ENCODE measurements at regions not wholly inside any gene's neighbourhood (a gene's known extent, or its start where the extent isn't known, plus 50 kb on each side); places are given as distances from the start of the nearest gene placed in this dataset.

DNA sequence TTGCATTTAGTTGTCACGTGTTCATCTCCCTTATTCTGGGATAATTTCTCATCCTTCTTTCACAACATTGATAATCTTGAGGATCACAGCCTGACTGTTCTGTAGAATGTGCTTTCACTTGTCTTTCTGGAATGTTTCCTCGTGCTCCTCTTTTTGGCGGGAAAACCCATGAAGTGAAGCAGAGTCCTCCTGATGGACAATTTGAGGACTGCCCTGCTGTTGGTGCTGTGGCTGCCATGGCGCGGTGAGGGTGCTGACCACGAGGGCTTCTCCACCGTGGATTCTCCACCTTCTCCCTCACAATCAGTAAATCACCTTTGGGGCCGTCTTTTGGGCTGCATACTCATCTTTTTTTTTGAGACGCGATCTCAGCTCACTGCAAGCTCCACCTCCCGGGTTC, 946.9 kb downstream of the BRD1 start:
- TF ChIP-seq, protein P1, sequence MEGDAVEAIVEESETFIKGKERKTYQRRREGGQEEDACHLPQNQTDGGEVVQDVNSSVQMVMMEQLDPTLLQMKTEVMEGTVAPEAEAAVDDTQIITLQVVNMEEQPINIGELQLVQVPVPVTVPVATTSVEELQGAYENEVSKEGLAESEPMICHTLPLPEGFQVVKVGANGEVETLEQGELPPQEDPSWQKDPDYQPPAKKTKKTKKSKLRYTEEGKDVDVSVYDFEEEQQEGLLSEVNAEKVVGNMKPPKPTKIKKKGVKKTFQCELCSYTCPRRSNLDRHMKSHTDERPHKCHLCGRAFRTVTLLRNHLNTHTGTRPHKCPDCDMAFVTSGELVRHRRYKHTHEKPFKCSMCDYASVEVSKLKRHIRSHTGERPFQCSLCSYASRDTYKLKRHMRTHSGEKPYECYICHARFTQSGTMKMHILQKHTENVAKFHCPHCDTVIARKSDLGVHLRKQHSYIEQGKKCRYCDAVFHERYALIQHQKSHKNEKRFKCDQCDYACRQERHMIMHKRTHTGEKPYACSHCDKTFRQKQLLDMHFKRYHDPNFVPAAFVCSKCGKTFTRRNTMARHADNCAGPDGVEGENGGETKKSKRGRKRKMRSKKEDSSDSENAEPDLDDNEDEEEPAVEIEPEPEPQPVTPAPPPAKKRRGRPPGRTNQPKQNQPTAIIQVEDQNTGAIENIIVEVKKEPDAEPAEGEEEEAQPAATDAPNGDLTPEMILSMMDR (conservative IDR thresholded peaks at IDR 0.05; ENCODE audit: low read depth, low read length): no peak
- no peak for DNase-seq (ENCODE audit: low read depth)
- no peak overlapping the region for H3K4me3 ChIP-seq (ENCODE audit: low read depth, low read length)

DNA sequence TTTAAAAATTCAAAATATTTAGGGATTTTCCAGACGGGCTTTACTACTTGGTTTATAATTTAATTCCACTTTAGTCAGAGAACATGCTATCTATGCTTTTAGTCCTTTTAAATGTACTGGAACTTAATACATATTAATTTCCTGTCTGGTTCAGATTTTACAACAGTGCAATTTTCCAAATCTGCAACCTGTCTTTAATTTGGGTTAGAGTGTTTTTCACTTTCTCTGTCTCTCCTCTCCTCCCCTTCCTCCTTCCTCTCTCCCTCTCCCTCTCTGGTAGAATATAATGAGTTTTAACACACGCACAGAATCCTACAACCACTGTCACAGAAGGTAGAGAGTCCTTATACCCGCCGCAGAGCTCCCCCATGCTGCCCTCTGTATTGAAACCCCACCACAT, 950.7 kb downstream of the BRD1 start:
- no peak overlapping the region for H3K4me3 ChIP-seq (ENCODE audit: low read depth, low read length)
- TF ChIP-seq, protein P1 (conservative IDR thresholded peaks at IDR 0.05; ENCODE audit: low read depth, low read length): no peak
- DNase-seq (ENCODE audit: low read depth): no peak

DNA sequence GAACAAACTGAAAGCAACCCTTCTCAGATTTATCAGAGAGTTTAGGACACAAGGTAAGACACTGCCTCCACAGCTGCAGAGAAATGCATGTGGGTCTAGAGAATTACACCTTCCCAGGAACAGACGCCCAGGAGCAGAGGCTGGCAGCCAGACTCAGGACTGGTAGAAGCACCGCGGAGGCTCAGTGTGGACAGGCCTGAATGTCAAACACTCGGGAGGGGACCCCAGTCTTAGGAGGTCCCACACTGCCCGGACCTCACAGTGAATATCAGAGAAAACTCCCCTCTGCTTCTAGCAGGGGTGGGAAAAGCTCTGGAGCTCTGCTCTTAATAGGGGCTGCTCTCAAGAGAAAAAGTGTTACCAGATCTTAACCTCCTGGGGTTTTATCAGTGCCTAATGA, 952.7 kb downstream of the BRD1 start:
- H3K4me3 ChIP-seq (ENCODE audit: low read depth, low read length): no peak overlapping the region
- no peak for DNase-seq (ENCODE audit: low read depth)
- TF ChIP-seq, protein P1 (conservative IDR thresholded peaks at IDR 0.05; ENCODE audit: low read depth, low read length): no peak

DNA sequence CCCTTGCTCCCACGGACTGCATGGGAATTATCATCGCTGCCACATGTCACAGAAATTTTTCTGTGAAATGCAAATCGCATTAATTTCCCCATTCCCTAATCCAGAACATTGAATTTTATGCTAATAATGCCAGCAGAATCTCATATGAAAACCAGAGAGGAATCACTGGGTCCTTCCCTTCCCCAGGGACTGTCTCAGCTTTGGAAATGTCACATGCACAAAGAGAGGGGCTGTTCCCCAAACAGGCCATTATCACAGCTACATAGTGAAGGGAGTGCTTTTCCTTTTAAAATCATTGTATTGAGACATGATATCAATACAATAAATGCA, 954.5 kb downstream of the BRD1 start:
- no peak for DNase-seq (ENCODE audit: low read depth)
- H3K4me3 ChIP-seq (ENCODE audit: low read depth, low read length): no peak overlapping the region
- TF ChIP-seq, protein P1 (conservative IDR thresholded peaks at IDR 0.05; ENCODE audit: low read depth, low read length): no peak

DNA sequence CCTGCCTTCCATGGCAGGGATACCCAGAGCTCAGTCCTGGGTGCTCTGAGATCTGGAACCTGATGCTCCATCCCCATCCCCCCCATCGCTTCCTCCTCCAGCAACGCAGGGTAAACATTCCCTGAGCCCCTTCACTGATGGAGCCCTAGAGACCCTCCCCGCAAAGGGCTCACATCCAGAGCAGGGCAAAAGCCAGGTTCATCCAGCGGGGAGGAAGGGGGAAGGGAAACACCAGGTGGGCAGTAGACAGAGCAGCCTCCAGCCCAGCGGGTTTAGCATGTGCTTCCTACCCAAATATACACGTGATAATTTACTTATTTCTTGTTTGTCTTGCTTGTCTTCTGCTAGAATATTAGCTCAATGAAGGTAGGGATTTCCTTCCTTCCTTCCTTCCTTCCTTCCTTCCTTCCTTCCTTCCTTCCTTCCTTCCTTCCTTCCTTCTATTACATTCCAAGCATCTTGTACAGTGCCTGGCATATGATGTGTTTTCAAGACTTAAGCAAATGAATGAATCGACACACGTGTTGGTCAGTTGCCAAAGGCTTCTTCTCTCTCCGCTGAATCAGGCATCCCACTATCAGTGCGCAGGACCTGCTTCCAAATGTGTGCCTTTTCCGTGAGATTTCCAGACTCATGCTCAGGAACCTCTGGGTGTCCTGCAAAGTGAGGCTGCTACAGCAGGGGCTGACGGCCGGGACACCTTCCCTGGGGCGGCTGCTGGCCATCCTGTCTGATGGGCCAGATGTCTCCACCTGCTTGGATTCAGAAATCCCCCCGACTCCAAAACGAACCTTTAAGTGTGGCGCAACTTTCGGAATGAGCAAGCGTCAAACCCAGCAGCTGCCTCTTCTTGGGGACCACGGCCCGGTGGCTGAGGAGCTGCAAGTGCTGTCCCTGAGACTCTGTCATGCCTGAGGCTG, 955.1 kb downstream of the BRD1 start:
- no peak overlapping the region for H3K4me3 ChIP-seq (ENCODE audit: low read depth, low read length)
- no peak for DNase-seq (ENCODE audit: low read depth)
- TF ChIP-seq, protein P1 (conservative IDR thresholded peaks at IDR 0.05; ENCODE audit: low read depth, low read length): no peak

DNA sequence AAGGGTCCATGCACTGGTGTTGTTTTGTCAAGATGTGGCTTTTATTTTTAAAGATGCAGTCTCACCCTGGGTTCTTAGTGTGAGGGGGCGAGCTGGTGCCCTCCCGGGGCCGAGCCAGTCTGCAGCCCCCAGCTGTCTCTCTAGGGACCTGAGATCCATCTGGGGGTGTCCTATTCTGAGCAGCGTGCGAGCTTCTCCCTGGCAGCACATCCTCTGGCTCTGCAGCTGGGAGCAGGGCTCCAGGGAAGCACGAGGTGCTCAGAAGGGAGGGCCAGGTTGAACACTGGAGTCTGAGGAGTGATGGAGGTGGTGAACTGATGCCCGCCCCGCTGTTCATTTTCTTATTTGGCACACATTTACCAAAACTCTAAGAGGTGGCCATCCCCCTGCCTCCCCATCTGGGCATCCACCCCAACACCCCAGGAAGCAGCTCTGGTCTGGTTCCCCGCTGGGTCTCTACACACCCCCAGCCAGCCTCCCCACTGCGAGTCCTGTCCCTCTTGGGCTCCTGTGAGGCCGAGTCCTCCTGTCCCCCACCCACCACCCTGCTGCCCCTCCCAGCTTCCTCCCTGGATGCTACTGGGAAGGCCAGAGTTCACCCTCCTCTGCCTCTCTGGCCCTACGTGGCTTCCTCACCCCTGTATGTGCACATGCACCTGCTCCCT, 956.4 kb downstream of the BRD1 start:
- TF ChIP-seq, protein P1 (conservative IDR thresholded peaks at IDR 0.05; ENCODE audit: low read depth, low read length): no peak
- no peak overlapping the region for H3K4me3 ChIP-seq (ENCODE audit: low read depth, low read length)
- DNase-seq (ENCODE audit: low read depth): no peak
